ENCODE measurements at regions not wholly inside any gene's neighbourhood (a gene's known extent, or its start where the extent isn't known, plus 50 kb on each side); places are given as distances from the start of the nearest gene placed in this dataset.
"Not testable (repeated sequence)": the region's sequence is repeated elsewhere in the genome, so short reads cannot be mapped to it uniquely, and the experiment has no call there.

GRCh38 chr15:89017370-89018066 is 70.7 kb upstream of the ABHD2 start:
- no peak for TF ChIP-seq POLR2A (IDR thresholded peaks at IDR 0.05)
- TF ChIP-seq EP300 (IDR thresholded peaks at IDR 0.05), result no peak
- TF ChIP-seq POLR2AphosphoS5 (IDR thresholded peaks at IDR 0.05), result peak; percentile 78
- TF ChIP-seq CTCF (IDR thresholded peaks at IDR 0.05), result peak; percentile 64 to 88 (median 78)
- H3K9me3 ChIP-seq, result no peaks in the 10 kb centered on the region
- H3K4me1 ChIP-seq, result peaks cover 6 to 65% (median 19%) of the 10 kb centered on the region in 3 donors
- WGBS, 2 donors (ENCODE audit: low coverage in 1 of 2), result 0 to 3% methylated on average over 4 to 26 of the region's 38 CpGs
- peak; percentile 74 for ATAC-seq
- H3K27me3 ChIP-seq, result no peaks in the 10 kb centered on the region
- no peaks in the 10 kb centered on the region for H3K36me3 ChIP-seq
- H3K27ac ChIP-seq, result peak overlapping the region; percentile 60 to 91 (median 86)
- H3K4me3 ChIP-seq, result peak overlapping the region; percentile 4 to 38

- Histone ChIP-seq H3K4me1 (peaks cover 6 to 67% (median 19%) of the 10 kb centered on the region in 3 donors), H3K4me3 (peak overlapping the region in 1 of 2 donors; percentile 38), H3K36me3 (no peaks in the 10 kb centered on the region), H3K9me3 (no peaks in the 10 kb centered on the region), H3K27ac (peak overlapping the region; percentile 60 to 91 (median 86)), H3K27me3 (no peaks in the 10 kb centered on the region)
- TF ChIP-seq POLR2AphosphoS5 (IDR thresholded peaks at IDR 0.05) (peak; percentile 73), CTCF (IDR thresholded peaks at IDR 0.05) (no peak), POLR2A (IDR thresholded peaks at IDR 0.05) (no peak), EP300 (IDR thresholded peaks at IDR 0.05) (no peak)
- WGBS, 2 donors (ENCODE audit: low coverage in 1 of 2), result 0 to 25% methylated on average over 2 to 5 of the region's 7 CpGs
- ATAC-seq, result peak; percentile 69
These were observed 70.0 kb upstream of the ABHD2 start for GRCh38 chr15:89018207-89018606.

GRCh38 chr15:89019436-89019835 is 68.8 kb upstream of the ABHD2 start:
- Histone ChIP-seq H3K36me3 (no peaks in the 10 kb centered on the region), H3K27me3 (no peaks in the 10 kb centered on the region), H3K4me1 (peaks cover 6 to 67% (median 19%) of the 10 kb centered on the region in 3 donors), H3K9me3 (peaks cover 0 to 3% (median 0%) of the 10 kb centered on the region in 3 donors), H3K27ac (peak overlapping the region; percentile 60 to 91 (median 86)), H3K4me3 (no peak overlapping the region)
- no peak for ATAC-seq
- WGBS, 2 donors (ENCODE audit: low coverage in 1 of 2), result 17 to 47% methylated on average over 2 to 3 of the region's 3 CpGs
- TF ChIP-seq EP300 (IDR thresholded peaks at IDR 0.05) (no peak), CTCF (IDR thresholded peaks at IDR 0.05) (no peak), POLR2AphosphoS5 (IDR thresholded peaks at IDR 0.05) (no peak), POLR2A (IDR thresholded peaks at IDR 0.05) (no peak)

GRCh38 chr15:89021224-89021623 is 67.0 kb upstream of the ABHD2 start:
- Histone ChIP-seq H3K36me3 (no peaks in the 10 kb centered on the region), H3K27me3 (no peaks in the 10 kb centered on the region), H3K27ac (peak overlapping the region; percentile 81 to 91 (median 87)), H3K4me3 (no peak overlapping the region), H3K9me3 (peaks cover 0 to 20% (median 0%) of the 10 kb centered on the region in 3 donors), H3K4me1 (peaks cover 6 to 65% (median 19%) of the 10 kb centered on the region in 3 donors)
- TF ChIP-seq CTCF (IDR thresholded peaks at IDR 0.05) (no peak), EP300 (IDR thresholded peaks at IDR 0.05) (no peak), POLR2AphosphoS5 (IDR thresholded peaks at IDR 0.05) (peak; percentile 96)
- WGBS, 2 donors (ENCODE audit: low coverage in 1 of 2), result 14 to 35% methylated on average over 2 of the region's 2 CpGs
- ATAC-seq, result peak; percentile 76

- H3K27ac ChIP-seq, result peak overlapping the region; percentile 57 to 91 (median 86)
- not testable (repeated sequence) for ATAC-seq, H3K4me3 ChIP-seq, H3K36me3 ChIP-seq, H3K27me3 ChIP-seq
- peaks cover 6 to 58% (median 16%) of the 10 kb centered on the region in 3 donors for H3K4me1 ChIP-seq
- WGBS, 2 donors (ENCODE audit: low coverage in 1 of 2), result 48% methylated on average over 8 of the region's 8 CpGs; no CpG with 5 or more reads in 1 of the 2 donors
- peaks cover 0 to 21% (median 0%) of the 10 kb centered on the region in 3 donors for H3K9me3 ChIP-seq
- TF ChIP-seq CTCF (IDR thresholded peaks at IDR 0.05), result peak in 1 of 4 experiments; percentile 3
These were observed 66.4 kb upstream of the ABHD2 start for GRCh38 chr15:89021886-89022285.
